ENCODE measurements at regions not wholly inside any gene's neighbourhood (a gene's known extent, or its start where the extent isn't known, plus 50 kb on each side); places are given as distances from the start of the nearest gene placed in this dataset.

DNA sequence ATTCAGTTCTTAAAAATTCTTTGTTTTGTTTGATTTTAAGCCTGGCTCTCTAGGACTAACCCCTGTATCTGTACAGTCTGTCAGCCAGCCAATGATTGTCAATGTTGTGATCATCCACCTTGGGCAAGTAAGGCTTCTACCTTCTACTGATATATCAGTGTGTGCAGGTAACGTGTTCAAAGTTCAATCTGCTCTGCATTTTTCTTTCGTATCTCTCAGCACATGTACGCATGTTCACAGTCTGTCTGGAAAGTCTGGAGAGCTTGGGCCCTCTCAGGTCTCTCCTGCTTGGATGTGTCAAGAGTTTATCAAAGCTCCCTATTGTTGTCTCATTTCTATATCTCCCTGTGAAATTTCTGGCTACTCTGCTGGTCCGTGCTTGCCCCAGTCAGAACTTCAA is 138.6 kb upstream of the VRK1 start:
- no peaks in the 10 kb centered on the region for H3K4me1 ChIP-seq

DNA sequence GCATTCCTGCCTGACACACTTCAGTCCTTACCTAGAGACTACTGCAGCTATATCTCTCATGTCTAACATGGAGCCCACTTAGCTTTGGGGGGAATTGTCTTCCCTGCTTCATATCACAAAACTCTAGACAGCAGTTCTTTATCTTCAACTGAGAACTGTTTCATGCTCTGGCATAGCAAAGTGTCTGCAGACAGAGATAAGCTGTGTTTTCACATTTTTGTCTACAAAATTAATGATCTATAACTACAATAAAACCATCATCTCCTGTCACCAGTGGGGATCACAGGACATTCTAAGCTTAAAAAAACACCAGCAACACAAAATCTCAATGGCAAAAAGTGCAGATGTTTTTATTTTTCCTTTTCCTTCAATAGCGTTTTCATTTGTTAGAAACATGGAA is 137.1 kb upstream of the VRK1 start:
- no peaks in the 10 kb centered on the region for H3K36me3 ChIP-seq
- H3K9me3 ChIP-seq: peaks cover 0 to 10% of the 10 kb centered on the region in 2 donors
- no peaks in the 10 kb centered on the region for H3K4me1 ChIP-seq
- no peaks in the 10 kb centered on the region for H3K27me3 ChIP-seq
- no peak overlapping the region for H3K4me3 ChIP-seq
- no peak for DNase-seq (ENCODE audit: low spot score in 2 of 2)
- intact Hi-C loops (cut with DNase I): no loop called here
- TF ChIP-seq CTCF (IDR thresholded peaks at IDR 0.05): no peak
- no peak overlapping the region for H3K27ac ChIP-seq

More for the DNA sequence above, 138.6 kb upstream of the VRK1 start:
- TF ChIP-seq CTCF (IDR thresholded peaks at IDR 0.05): no peak
- H3K36me3 ChIP-seq: no peaks in the 10 kb centered on the region
- H3K9me3 ChIP-seq: peaks cover 0 to 10% of the 10 kb centered on the region in 2 donors
- intact Hi-C loops (cut with DNase I): no loop called here
- no peak overlapping the region for H3K4me3 ChIP-seq
- H3K27me3 ChIP-seq: no peaks in the 10 kb centered on the region
- no peak for DNase-seq (ENCODE audit: low spot score in 2 of 2)
- H3K27ac ChIP-seq: no peak overlapping the region

- H3K27ac ChIP-seq: no peak overlapping the region
- H3K36me3 ChIP-seq: no peaks in the 10 kb centered on the region
- H3K27me3 ChIP-seq: no peaks in the 10 kb centered on the region
- intact Hi-C loops (cut with DNase I): no loop called here
- H3K4me1 ChIP-seq: no peaks in the 10 kb centered on the region
- no peak for TF ChIP-seq CTCF (IDR thresholded peaks at IDR 0.05)
- DNase-seq (ENCODE audit: low spot score in 2 of 2): no peak
- H3K4me3 ChIP-seq: no peak overlapping the region
- peaks cover 0 to 10% of the 10 kb centered on the region in 2 donors for H3K9me3 ChIP-seq
Measured at GRCh38 chr14:96660667-96661066, 136.5 kb upstream of the VRK1 start.

DNA sequence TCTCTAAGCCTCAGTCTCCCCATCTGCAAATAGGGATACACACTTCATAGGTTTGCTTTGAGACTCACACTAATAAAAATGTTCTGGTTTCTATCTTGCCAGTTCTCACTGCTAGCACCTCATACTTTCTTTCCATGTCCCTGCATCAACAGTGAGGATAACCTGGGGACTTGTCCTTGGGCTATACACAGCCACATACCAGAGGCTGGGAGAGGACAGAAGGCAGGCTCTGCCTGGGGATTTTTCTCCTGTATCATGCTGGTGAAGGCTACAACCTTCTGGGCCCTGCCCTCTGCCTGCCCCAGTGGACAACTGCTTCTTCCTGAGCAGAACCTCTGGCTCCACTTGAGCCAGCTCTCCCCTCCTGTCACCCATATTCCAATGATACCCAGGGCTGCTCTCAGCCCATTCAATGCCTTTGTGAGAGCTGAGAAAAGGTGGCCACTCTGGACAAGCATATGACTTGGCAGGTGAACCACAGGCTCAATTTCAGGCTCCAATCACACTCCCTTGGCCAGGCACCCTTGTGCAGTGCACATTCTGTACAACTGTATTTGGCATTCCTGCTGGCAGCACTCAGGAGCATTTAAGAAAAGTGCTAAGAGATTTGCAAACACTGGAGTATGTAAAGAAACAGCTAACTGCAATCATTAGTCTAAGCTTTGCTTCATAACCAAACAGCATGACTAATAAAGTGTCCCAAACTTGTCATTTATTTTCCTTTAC is 135.8 kb upstream of the VRK1 start:
- DNase-seq (ENCODE audit: low spot score in 2 of 2): no peak
- Histone ChIP-seq H3K4me3 (no peak overlapping the region), H3K27me3 (no peaks in the 10 kb centered on the region), H3K4me1 (no peaks in the 10 kb centered on the region), H3K27ac (no peak overlapping the region), H3K9me3 (peaks cover 0 to 5% of the 10 kb centered on the region in 2 donors), H3K36me3 (no peaks in the 10 kb centered on the region)
- intact Hi-C loops (cut with DNase I): no loop called here
- TF ChIP-seq CTCF (IDR thresholded peaks at IDR 0.05): no peak

DNA sequence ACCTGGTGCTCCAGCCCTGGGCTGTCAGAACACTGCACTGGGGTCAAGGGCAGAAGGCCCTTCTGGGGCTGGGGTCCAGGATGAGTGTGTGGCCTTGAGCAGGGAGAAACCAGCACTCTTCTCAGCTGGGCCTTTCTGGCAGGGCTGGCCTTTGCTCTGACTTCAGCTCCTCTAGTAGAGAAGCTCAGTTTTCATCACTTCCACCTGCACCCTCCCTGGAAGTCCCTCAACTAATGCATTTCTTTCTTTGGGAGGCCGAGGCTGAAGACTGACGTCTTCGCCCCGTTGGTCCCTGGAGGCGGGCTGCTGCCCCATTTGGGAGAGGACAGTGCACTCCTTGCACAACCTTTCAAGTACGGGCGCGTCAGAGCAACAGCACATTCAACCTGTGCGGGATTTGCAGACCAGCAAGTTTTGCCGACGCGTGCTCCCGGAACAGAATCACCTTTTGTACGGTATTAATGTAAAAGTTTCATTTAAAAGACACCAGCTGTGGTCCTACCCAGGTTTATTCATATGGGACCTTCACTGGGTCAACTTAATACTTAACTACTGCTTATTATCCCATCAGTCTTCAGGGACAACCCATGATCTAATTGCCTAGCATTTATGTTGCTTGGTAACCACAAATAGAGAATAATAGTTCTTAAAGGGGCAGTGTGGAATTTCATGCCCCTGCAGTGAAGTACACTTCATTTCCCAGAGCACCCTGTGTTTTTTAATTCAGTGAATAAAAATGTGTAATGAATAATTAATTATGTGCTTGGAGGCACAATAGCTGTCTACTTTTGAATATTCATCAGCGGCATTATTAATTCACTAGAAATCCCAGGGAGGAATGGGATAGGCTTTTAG is 134.8 kb upstream of the VRK1 start:
- no peak overlapping the region for H3K27ac ChIP-seq
- no peaks in the 10 kb centered on the region for H3K27me3 ChIP-seq
- DNase-seq (ENCODE audit: low spot score in 2 of 2): no peak
- no peak overlapping the region for H3K4me3 ChIP-seq
- no peaks in the 10 kb centered on the region for H3K36me3 ChIP-seq
- intact Hi-C loops (cut with DNase I): no loop called here
- no peaks in the 10 kb centered on the region for H3K4me1 ChIP-seq
- no peaks in the 10 kb centered on the region for H3K9me3 ChIP-seq
- no peak for TF ChIP-seq CTCF (IDR thresholded peaks at IDR 0.05)

All from ascending aorta (tissue), 2 donors.